T-helper 1 cell treated with Interleukin-12 subunit alpha and Interleukin-12 subunit beta and Interleukin-4 antibody, amounts not matched to agents 30 ng/mL and 1 ng/mL, for 36 hours (primary cell): ENCODE measurements at regions not wholly inside any gene's neighbourhood (a gene's known extent, or its start where the extent isn't known, plus 50 kb on each side); places are given as distances from the start of the nearest gene placed in this dataset.
"Not testable (repeated sequence)": the region's sequence is repeated elsewhere in the genome, so short reads cannot be mapped to it uniquely, and the experiment has no call there.

Source experiments
- intact Hi-C: fragments of 100-400 bp; cut with micrococcal nuclease; formaldehyde crosslinking; loops from one replicate; pipeline ENCODE4 v1.15.1; 2024

- intact Hi-C loops = no loop called here
These were observed 1357.3 kb upstream of the CITED2 start for GRCh38 chr6:140731741-140732140.

- intact Hi-C loops = no loop called here
These were observed 1355.1 kb upstream of the CITED2 start for GRCh38 chr6:140729521-140729920.

- intact Hi-C loops = no loop called here
These were observed 1343.6 kb upstream of the CITED2 start for GRCh38 chr6:140718021-140718420.

- intact Hi-C loops = loop anchor here (5.0 kb wide), 1 partner anchor 849 kb away; no protein-coding TSS in a partner anchor
These were observed 1339.0 kb upstream of the CITED2 start for GRCh38 chr6:140713495-140713894.

- intact Hi-C loops = loop anchor here (2.0 to 5.0 kb wide), 6 partner anchors 64 to 1338 kb away; no protein-coding TSS in a partner anchor
These were observed 1336.7 kb upstream of the CITED2 start for GRCh38 chr6:140711019-140711613.

- intact Hi-C loops = no loop called here
These were observed 1334.0 kb upstream of the CITED2 start for GRCh38 chr6:140708441-140708840.

GRCh38 chr6:140704008-140704407, 1329.6 kb upstream of the CITED2 start:
- intact Hi-C loops = not testable (repeated sequence)

GRCh38 chr6:140697585-140697984, 1323.1 kb upstream of the CITED2 start:
- intact Hi-C loops = no loop called here

GRCh38 chr6:140684776-140685550, 1310.5 kb upstream of the CITED2 start:
- intact Hi-C loops = no loop called here

- intact Hi-C loops = no loop called here
These were observed 1303.5 kb upstream of the CITED2 start for GRCh38 chr6:140677781-140678528.

- intact Hi-C loops = no loop called here
These were observed 1297.5 kb upstream of the CITED2 start for GRCh38 chr6:140671926-140672325.

GRCh38 chr6:140670021-140670420, 1295.6 kb upstream of the CITED2 start:
- intact Hi-C loops = no loop called here

GRCh38 chr6:140669321-140669720, 1294.9 kb upstream of the CITED2 start:
- intact Hi-C loops = no loop called here

GRCh38 chr6:140663772-140664171, 1289.3 kb upstream of the CITED2 start:
- intact Hi-C loops = no loop called here

GRCh38 chr6:140663094-140663493, 1288.6 kb upstream of the CITED2 start:
- intact Hi-C loops = no loop called here

GRCh38 chr6:140661691-140662090, 1287.2 kb upstream of the CITED2 start:
- intact Hi-C loops = no loop called here

GRCh38 chr6:140660295-140660694, 1285.8 kb upstream of the CITED2 start:
- intact Hi-C loops = no loop called here

GRCh38 chr6:140653972-140654371, 1279.5 kb upstream of the CITED2 start:
- intact Hi-C loops = no loop called here

- intact Hi-C loops = no loop called here
These were observed 1279.1 kb upstream of the CITED2 start for GRCh38 chr6:140653506-140653905.

GRCh38 chr6:140649502-140649901, 1275.1 kb upstream of the CITED2 start:
- intact Hi-C loops = not testable (repeated sequence)

GRCh38 chr6:140647322-140647721, 1272.9 kb upstream of the CITED2 start:
- intact Hi-C loops = not testable (repeated sequence)

GRCh38 chr6:140644017-140644416, 1269.6 kb upstream of the CITED2 start:
- intact Hi-C loops = no loop called here
